HG02588 (cell line): ENCODE measurements at regions not wholly inside any gene's neighbourhood (a gene's known extent, or its start where the extent isn't known, plus 50 kb on each side); places are given as distances from the start of the nearest gene placed in this dataset.
"Not testable (repeated sequence)": the region's sequence is repeated elsewhere in the genome, so short reads cannot be mapped to it uniquely, and the experiment has no call there.

Experiments used
- ATAC-seq: cut with Tn5 transposase; IDR thresholded peaks from one replicate; pipeline ENCODE4 v1.9.1; 2021; ENCODE audit warnings: mild to moderate bottlenecking, moderate library complexity; ENCODE audit not compliant: unreplicated experiment

GRCh38 chr2:204407204-204408014 lies 137.9 kb upstream of the PARD3B start:
- ATAC-seq = no peak

- not testable (repeated sequence) for ATAC-seq
These were observed 132.5 kb upstream of the PARD3B start for GRCh38 chr2:204412782-204413181.

- ATAC-seq = no peak
These were observed 129.7 kb upstream of the PARD3B start for GRCh38 chr2:204415406-204416181.

DNA sequence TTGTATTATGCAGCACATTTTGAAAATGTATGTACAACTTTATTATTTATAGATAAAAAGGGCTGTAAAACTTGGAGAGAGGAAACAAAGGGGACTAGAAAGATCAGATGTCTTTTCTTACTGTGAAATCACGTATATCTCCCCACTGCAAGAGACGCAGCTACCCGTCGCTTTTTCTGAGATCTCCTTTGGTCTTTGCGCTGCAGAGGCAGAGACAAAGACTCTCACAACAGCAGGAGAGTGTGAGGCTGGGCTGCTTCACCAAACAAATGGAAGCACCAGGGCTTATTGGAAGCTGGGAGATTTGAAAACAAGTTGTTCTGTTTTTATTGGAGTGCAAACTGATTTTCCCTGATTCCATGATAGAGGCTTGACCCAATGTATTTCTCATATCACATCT lies 129.0 kb upstream of the PARD3B start:
- no peak for ATAC-seq

GRCh38 chr2:204425821-204426220 lies 119.5 kb upstream of the PARD3B start:
- ATAC-seq = no peak

DNA sequence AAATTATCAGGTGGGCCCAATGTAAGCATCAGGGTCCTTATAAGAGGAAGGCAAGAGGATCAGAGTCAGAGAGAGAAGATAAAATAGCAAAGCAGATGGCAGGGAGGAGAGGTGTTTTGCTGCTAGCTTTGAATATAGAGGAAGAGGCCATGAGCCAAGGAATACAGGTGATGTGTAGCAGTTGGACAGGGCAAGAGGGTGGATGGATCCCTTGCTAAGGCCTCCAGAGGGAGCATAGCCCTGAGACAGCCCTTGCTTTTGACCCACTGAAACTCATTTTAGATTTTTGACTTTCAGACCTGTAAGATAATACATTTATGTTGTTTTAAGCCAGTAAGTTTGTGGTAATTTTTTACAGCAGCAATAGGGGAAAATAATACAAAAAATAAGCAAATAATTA lies 116.6 kb upstream of the PARD3B start:
- ATAC-seq = no peak

DNA sequence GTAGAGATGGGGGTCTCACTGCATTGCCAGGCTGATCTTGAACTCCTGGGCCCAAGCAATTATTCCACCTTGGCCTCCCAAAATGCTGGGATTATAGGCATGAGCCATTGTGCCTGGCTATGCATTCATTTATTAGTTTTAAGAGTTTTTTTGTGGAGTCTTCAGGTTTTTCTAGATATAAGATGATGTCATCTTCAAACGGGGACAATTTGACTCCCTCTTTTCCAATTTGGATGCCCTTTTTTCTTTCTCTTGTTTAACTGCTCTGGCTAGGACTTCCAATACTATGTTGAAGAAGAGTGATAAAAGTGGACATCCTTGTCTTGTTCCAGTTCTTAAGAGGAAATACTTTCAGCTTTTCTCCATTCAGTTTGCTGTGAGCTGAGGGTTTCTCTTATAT lies 113.7 kb upstream of the PARD3B start:
- no peak for ATAC-seq

DNA sequence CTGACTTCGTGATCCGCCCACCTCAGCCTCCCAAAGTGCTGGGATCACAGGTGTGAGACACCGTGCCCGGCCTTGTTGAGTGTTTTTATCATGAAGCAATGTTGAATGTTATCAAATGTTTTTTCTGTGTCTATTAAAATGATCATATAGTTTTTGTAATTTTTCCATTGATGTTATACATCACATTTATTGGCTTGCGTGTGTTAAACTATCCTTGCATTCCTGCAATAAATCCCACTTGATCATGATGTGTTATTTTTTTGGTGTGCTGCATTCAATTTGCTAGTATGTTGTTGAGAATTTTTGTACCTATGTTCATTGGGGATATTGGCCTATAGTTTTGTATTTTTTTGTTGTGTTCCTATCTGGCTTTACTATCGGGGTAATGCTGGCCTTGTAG lies 113.1 kb upstream of the PARD3B start:
- ATAC-seq = no peak

DNA sequence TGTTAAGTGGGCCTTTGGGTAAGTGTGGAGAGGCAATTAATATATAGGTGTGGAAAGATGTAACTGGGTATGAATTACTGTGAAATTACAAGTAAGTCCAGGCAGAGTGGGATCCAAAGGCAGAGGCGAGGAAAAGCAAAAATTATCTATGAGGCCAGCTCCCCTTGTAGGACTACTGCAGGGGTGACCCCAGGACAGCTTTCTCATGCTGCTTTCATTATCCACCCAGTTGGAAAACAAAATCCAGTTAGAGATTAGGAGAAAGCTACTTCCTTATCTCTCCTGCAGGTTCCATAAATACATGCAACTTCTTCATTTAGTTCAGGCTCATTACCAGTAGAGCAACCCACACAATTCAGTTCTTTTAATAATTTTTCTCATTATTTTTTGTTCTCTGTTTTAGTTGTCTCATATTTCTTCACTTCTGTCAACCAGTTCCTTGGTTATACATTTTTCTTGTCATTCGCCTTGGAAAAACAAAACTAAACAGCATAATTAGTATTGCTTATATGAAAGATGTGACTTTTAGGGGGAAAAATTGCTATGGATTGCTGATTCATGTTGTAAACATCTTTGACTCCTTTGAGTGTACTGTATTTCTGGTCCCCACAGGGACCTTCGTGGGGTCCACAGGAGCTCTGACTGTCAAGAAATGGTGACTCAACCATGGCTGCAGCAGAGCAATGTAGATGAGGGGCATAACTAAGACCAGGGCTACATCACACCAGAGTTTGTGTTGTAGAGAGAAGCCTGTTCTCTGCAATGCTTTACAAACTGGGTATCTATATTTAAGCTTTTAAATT lies 110.4 kb upstream of the PARD3B start:
- ATAC-seq = no peak

DNA sequence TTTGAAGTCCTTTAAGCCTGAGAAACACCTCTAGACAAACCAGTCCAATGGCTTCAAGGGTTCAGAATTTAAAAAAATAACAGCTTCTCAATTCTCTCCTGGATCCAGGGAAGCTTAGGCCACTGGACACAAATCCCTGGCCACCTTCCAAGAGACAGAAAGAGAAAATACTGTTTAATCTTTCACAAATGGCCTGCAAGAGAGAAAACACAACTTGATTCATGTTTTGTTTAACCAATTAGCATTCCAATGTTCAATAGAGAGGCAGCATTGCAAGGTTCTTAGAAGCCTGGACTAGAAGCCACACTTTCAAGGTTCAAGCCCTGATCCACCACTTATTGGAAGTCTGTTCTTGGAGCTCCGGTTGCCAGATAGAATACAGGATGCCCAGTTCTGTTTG lies 109.0 kb upstream of the PARD3B start:
- ATAC-seq = no peak

DNA sequence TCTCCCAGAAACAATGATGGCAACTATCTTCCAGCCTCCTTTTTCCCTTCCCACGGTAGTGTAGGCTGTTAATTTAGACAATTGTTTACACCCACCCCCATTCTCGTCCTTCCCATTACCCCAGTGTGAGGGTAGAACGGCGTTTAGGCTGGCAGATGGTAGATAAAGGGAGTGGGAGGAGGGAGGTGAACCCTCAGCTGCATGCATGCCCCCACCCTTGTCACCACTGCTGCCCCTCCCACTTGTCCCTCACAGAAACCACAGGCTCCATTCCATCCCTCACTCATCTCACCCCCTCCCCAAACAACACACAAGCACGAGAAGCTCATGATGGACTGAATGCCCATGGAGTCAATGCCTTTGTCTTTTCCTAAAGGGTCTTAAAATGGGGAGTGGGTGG lies 107.9 kb upstream of the PARD3B start:
- no peak for ATAC-seq

- ATAC-seq = no peak
These were observed 107.2 kb upstream of the PARD3B start for GRCh38 chr2:204437815-204438756.

GRCh38 chr2:204441316-204441715 lies 104.0 kb upstream of the PARD3B start:
- ATAC-seq = no peak

- ATAC-seq = no peak
These were observed 100.1 kb upstream of the PARD3B start for GRCh38 chr2:204445149-204445548.

- no peak for ATAC-seq
These were observed 97.6 kb upstream of the PARD3B start for GRCh38 chr2:204447722-204448121.

DNA sequence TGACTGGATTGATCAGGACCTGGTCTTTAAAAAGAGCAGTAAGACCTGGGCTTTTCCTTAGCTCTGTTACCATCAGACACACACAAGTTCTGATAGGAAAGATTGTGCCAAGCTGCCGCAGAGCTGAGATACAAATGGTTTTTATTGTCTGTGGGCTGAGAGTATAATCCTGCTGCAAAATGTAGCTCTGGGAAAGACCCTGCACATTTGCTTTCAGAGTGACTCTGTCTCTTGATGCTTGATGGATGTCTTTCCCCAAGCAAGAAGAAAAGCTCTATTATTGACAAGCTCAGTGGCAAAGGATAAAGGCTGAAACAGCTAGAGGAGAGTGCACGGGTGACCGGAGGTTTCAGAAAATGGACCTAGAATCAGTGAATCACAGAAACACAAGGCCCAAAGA lies 95.3 kb upstream of the PARD3B start:
- ATAC-seq = no peak

GRCh38 chr2:204451766-204452165 lies 93.5 kb upstream of the PARD3B start:
- no peak for ATAC-seq

GRCh38 chr2:204452464-204453023 lies 92.7 kb upstream of the PARD3B start:
- no peak for ATAC-seq

DNA sequence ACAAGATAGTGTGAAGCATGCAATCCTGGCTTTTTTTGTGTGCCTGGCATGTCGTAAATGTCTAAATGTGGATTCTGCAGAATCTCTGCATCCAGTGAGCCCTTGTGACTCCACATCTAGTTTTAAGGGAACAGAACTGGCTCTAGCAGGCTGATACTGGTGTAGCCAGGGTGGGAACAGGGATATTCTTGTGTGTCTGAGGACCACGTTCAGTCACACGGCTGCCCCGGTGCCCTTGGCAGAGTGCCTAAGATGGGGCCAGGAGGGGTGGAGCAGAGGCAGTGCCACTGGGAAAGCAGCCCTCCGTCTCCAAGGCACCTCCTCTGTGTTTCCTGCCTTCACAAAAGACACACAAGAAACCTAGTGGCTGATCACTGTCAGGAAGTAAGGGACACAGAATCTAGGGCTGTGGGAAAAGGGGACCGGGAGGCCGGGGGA lies 91.5 kb upstream of the PARD3B start:
- ATAC-seq = no peak
